ENCODE measurements at regions not wholly inside any gene's neighbourhood (a gene's known extent, or its start where the extent isn't known, plus 50 kb on each side); places are given as distances from the start of the nearest gene placed in this dataset.
A peak's percentile ranks its signal among the peaks of the same experiment; 100 is the strongest.
"Not testable (repeated sequence)": the region's sequence is repeated elsewhere in the genome, so short reads cannot be mapped to it uniquely, and the experiment has no call there.

DNA sequence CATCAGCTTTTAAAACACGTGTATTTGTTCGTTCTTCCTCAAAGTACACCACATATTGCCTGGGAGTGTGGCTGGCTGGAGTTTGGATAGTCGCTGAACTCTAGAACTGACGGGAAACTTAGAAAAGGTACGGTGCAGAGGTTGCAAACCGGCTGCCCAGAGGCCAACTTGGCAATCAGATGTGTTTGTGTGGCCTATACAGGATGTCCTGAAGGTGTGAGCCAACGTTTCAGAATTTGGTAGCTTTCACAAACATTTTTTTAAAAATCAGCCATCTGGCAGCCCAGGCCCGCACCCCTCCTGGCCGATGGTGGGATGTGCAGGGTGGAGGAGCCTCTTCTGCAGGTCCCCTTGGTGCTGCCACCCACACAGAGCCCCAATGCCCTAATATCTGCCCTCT, 73.6 kb upstream of the SLC25A33 start:
- H3K36me3 Mint-ChIP-seq (ENCODE audit: insufficient read depth, unreplicated experiment): no peaks in the 10 kb centered on the region
- no peak overlapping the region for H3K27ac Mint-ChIP-seq (ENCODE audit: unreplicated experiment)
- Histone ChIP-seq H3K9me3 (no peaks in the 10 kb centered on the region), H3K27me3 (replicated peaks; ENCODE audit: control insufficient read depth, insufficient read depth, low read length) (no peaks in the 10 kb centered on the region), H3K4me1 (no peaks in the 10 kb centered on the region), H3K4me3 (ENCODE audit: low read depth, low read length) (no peak overlapping the region), H3K36me3 (ENCODE audit: control insufficient read depth, insufficient read depth, low read length) (no peaks in the 10 kb centered on the region)
- peaks cover 13% of the 10 kb centered on the region for H3K4me1 Mint-ChIP-seq (ENCODE audit: low read depth, unreplicated experiment)
- ChIA-PET POLR2A (no interaction called here), CTCF (interaction anchor here (0.6 to 1.0 kb wide), 3 partner anchors 118 to 176 kb away, joined by 3 read pairs; no protein-coding TSS in a partner anchor)
- H3K4me3 Mint-ChIP-seq (ENCODE audit: unreplicated experiment): no peak overlapping the region
- no peaks in the 10 kb centered on the region for H3K27me3 Mint-ChIP-seq (ENCODE audit: insufficient read depth, unreplicated experiment)
- intact Hi-C loops (cut with micrococcal nuclease; ENCODE audit: unreplicated experiment): no loop called here
- TF ChIP-seq, protein P1, sequence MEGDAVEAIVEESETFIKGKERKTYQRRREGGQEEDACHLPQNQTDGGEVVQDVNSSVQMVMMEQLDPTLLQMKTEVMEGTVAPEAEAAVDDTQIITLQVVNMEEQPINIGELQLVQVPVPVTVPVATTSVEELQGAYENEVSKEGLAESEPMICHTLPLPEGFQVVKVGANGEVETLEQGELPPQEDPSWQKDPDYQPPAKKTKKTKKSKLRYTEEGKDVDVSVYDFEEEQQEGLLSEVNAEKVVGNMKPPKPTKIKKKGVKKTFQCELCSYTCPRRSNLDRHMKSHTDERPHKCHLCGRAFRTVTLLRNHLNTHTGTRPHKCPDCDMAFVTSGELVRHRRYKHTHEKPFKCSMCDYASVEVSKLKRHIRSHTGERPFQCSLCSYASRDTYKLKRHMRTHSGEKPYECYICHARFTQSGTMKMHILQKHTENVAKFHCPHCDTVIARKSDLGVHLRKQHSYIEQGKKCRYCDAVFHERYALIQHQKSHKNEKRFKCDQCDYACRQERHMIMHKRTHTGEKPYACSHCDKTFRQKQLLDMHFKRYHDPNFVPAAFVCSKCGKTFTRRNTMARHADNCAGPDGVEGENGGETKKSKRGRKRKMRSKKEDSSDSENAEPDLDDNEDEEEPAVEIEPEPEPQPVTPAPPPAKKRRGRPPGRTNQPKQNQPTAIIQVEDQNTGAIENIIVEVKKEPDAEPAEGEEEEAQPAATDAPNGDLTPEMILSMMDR (IDR thresholded peaks at IDR 0.05; ENCODE audit: insufficient read depth in 1 of 2, low read depth in 1 of 2, low read length in 1 of 2, severe bottlenecking in 1 of 2, unreplicated experiment in 1 of 2): peak; percentile 20 to 25
- BruUV-seq (replicated peaks): no TSS peak
- no peaks in the 10 kb centered on the region for H3K9me3 Mint-ChIP-seq (ENCODE audit: unreplicated experiment)
- DNase-seq: peak in 1 of 2 experiments; percentile 36

DNA sequence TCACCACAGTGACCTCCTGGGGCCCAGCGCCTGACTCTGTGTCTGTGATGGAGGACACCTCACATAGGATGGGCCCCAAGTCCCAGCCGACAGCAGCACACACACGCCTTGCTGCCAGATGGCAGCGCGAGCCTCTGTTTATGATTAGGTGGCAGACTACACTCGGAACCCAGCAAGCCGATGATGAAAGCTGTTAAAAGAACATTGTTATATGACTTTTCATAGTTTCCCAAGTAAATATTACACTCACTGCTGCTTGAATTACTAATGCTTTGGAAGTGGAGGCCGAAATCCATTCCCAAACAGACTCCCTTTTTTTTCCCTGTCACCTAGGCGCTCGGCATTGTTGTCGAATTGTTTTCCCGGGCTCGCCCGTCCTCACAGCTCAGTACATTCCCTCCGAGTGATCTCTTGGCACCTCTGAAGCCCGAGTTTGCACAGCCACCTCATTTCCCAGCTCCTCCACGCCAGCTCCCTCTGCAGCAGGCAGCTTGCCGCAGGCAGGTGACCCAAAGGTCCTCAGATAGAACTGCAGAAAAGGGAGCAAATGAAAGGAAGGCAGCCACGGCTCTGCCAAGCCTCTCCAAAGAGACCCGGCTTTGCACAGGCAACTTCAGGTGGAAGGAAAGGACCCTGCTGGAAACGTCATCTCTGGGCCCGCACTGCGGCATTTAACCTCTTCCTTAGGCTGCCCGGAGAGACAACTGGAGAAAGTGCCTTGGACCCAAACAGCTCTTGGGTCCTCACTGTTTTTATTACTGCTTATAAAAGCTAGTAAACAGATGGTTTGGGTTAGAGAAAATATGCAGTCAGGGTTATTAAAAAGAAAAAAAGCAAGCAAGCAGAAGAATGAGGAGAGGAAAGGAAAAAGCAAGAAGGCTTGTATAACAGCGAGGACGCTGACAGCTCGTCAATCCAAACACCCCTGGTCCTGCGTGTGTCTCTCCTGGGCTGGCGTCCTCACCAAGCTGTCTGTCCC, 72.2 kb upstream of the SLC25A33 start:
- POLR2A ChIA-PET: no interaction called here
- no peaks in the 10 kb centered on the region for H3K4me1 ChIP-seq
- no peak overlapping the region for H3K27ac Mint-ChIP-seq (ENCODE audit: unreplicated experiment)
- DNase-seq: no peak
- peaks cover 13% of the 10 kb centered on the region for H3K4me1 Mint-ChIP-seq (ENCODE audit: low read depth, unreplicated experiment)
- TF ChIP-seq, protein P1 (IDR thresholded peaks at IDR 0.05; ENCODE audit: insufficient read depth in 1 of 2, low read depth in 1 of 2, low read length in 1 of 2, severe bottlenecking in 1 of 2, unreplicated experiment in 1 of 2): no peak
- H3K36me3 ChIP-seq (ENCODE audit: control insufficient read depth, insufficient read depth, low read length): no peaks in the 10 kb centered on the region
- BruUV-seq (replicated peaks): no TSS peak
- H3K9me3 Mint-ChIP-seq (ENCODE audit: unreplicated experiment): no peaks in the 10 kb centered on the region
- no peaks in the 10 kb centered on the region for H3K36me3 Mint-ChIP-seq (ENCODE audit: insufficient read depth, unreplicated experiment)
- H3K9me3 ChIP-seq: no peaks in the 10 kb centered on the region
- CTCF ChIA-PET: no interaction called here
- H3K27me3 Mint-ChIP-seq (ENCODE audit: insufficient read depth, unreplicated experiment): no peaks in the 10 kb centered on the region
- no peaks in the 10 kb centered on the region for H3K27me3 ChIP-seq (replicated peaks; ENCODE audit: control insufficient read depth, insufficient read depth, low read length)
- intact Hi-C loops (cut with micrococcal nuclease; ENCODE audit: unreplicated experiment): no loop called here
- no peak overlapping the region for H3K4me3 Mint-ChIP-seq (ENCODE audit: unreplicated experiment)
- no peak overlapping the region for H3K4me3 ChIP-seq (ENCODE audit: low read depth, low read length)

DNA sequence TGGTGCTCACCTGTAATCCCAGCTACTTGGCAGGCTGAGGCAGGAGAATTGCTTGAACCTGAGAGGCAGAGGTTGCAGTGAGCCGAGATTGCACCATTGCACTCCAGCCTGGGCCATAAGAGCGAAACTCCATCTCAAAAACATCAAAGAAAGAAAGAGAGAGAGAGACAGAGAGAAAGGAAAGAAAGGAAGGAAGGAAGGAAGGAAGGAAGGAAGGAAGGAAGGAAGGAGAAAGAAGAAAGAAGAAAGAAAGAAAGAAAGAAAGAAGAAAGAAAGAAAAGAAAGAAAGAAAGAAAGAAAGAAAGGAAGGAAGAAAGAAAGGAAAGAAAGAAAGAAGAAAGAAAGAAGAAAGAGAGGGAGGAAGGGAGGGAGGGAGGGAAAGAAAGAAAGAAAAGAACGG, 69.4 kb upstream of the SLC25A33 start:
- H3K9me3 ChIP-seq; H3K36me3 ChIP-seq (ENCODE audit: control insufficient read depth, insufficient read depth, low read length); H3K27me3 ChIP-seq (replicated peaks; ENCODE audit: control insufficient read depth, insufficient read depth, low read length); H3K4me3 ChIP-seq (ENCODE audit: low read depth, low read length); H3K27me3 Mint-ChIP-seq (ENCODE audit: insufficient read depth, unreplicated experiment); H3K27ac Mint-ChIP-seq (ENCODE audit: unreplicated experiment); H3K9me3 Mint-ChIP-seq (ENCODE audit: unreplicated experiment); POLR2A ChIA-PET; DNase-seq; intact Hi-C loops (cut with micrococcal nuclease; ENCODE audit: unreplicated experiment); H3K4me1 ChIP-seq; H3K4me3 Mint-ChIP-seq (ENCODE audit: unreplicated experiment); H3K36me3 Mint-ChIP-seq (ENCODE audit: insufficient read depth, unreplicated experiment); BruUV-seq (replicated peaks): not testable (repeated sequence)
- CTCF ChIA-PET: interaction anchor here (0.7 kb wide), 2 partner anchors 19 to 182 kb away, joined by 7 to 11 read pairs; no protein-coding TSS in a partner anchor
- peaks cover 13% of the 10 kb centered on the region for H3K4me1 Mint-ChIP-seq (ENCODE audit: low read depth, unreplicated experiment)

Measured in Caco-2 (cell line).